DND-41 (cell line): ENCODE measurements at regions not wholly inside any gene's neighbourhood (a gene's known extent, or its start where the extent isn't known, plus 50 kb on each side); places are given as distances from the start of the nearest gene placed in this dataset.

Experiments used
- ATAC-seq: fragments of 200-7000 bp; cut with Tn5 transposase; 3 replicates; pipeline ENCODE4 v1.9.1; 2021; ENCODE audit warnings: low read depth; ENCODE audit not compliant: insufficient read depth
- DNase-seq: peaks from one replicate; pipeline ENCODE4 v3.0.0-alpha.2; 2020
- H2AFZ ChIP-seq: 2 replicates; pipeline ENCODE4 v1.6.0; 2012; ENCODE audit warnings: low read depth, low read length
- H3K27ac ChIP-seq: 2 replicates; pipeline ENCODE4 v1.5.1; 2012; ENCODE audit warnings: low read length, inconsistent platforms
- H3K27me3 ChIP-seq: fragments of 200-600 bp; sonication (generic); 2 replicates; pipeline ENCODE4 v1.6.0; 2012; ENCODE audit warnings: low read length, mild to moderate bottlenecking, inconsistent platforms; ENCODE audit not compliant: insufficient read depth, poor library complexity
- H3K36me3 ChIP-seq: 2 replicates; pipeline ENCODE4 v1.5.1; 2012; ENCODE audit warnings: low read length, inconsistent platforms; ENCODE audit not compliant: insufficient read depth
- H3K4me1 ChIP-seq: 2 replicates; pipeline ENCODE4 v1.5.1; 2012; ENCODE audit warnings: mild to moderate bottlenecking, low read length; ENCODE audit not compliant: insufficient read depth
- H3K4me2 ChIP-seq: 2 replicates; pipeline ENCODE4 v1.6.0; 2012; ENCODE audit warnings: mild to moderate bottlenecking, moderate library complexity, low read length, inconsistent platforms; ENCODE audit not compliant: insufficient read depth
- H3K4me3 ChIP-seq, 2 experiments: fragments of 200-600 bp in 1 of 2; shearing (Covaris generic) in 1 of 2; 2 replicates each; pipeline ENCODE4 v1.5.1; 2012 to 2016; ENCODE audit warnings: inconsistent platforms in 2 of 2, low read length in 2 of 2, mild to moderate bottlenecking in 2 of 2, low read depth in 1 of 2, moderate library complexity in 1 of 2
- H3K79me2 ChIP-seq: 2 replicates; pipeline ENCODE4 v1.6.0; 2012; ENCODE audit warnings: low read length, inconsistent platforms; ENCODE audit not compliant: insufficient read depth
- H3K9ac ChIP-seq: 2 replicates; pipeline ENCODE4 v1.6.0; 2012; ENCODE audit warnings: low read depth, mild to moderate bottlenecking, inconsistent platforms, low read length, moderate library complexity
- H3K9me3 ChIP-seq: 2 replicates; pipeline ENCODE4 v1.5.1; 2012; ENCODE audit warnings: low read length, moderate library complexity, mild to moderate bottlenecking, inconsistent platforms; ENCODE audit not compliant: insufficient read depth, severe bottlenecking
- H4K20me1 ChIP-seq: 2 replicates; pipeline ENCODE4 v1.6.0; 2012; ENCODE audit warnings: low read length; ENCODE audit not compliant: insufficient read depth
- CTCF ChIP-seq: IDR thresholded peaks from 2 replicates; pipeline ENCODE4 v1.5.1; 2012; ENCODE audit warnings: borderline replicate concordance, low read length, moderate library complexity, mild to moderate bottlenecking; ENCODE audit not compliant: poor library complexity, severe bottlenecking; ENCODE audit errors: extremely low read depth
- EZH2 ChIP-seq: IDR thresholded peaks from 3 replicates; pipeline ENCODE4 v1.6.1; 2012; ENCODE audit warnings: borderline replicate concordance, low read depth, mild to moderate bottlenecking, moderate library complexity, low read length, inconsistent platforms; ENCODE audit not compliant: severe bottlenecking

DNA sequence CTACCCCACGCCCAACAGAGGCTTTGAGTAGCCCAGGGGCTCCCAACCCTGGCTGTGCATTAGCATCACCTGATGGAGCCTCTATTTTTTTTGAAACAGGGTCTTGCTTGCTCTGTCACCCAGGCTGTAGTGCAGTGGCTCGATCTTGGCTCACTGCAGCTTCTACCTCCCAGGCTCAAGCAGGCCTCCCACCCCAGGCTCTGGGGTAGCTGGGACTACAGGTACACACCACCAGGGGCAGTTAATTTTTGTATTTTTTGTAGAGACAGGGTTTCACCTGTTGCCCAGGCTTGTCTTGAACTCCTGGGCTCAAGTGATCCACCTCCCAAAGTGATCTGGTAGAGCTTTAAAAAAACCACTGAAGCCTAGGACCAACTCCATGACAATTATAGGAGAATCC is 394.8 kb upstream of the ATP5MC3 start:
- Histone ChIP-seq H3K9ac (no peak overlapping the region), H3K79me2 (no peaks in the 10 kb centered on the region), H3K36me3 (no peaks in the 10 kb centered on the region), H3K27me3 (no peaks in the 10 kb centered on the region), H3K4me2 (peak overlapping the region; percentile 50), H4K20me1 (no peaks in the 10 kb centered on the region), H3K27ac (0 out of 2 replicates have a peak overlapping the region, but pooled peaks have one; percentile 39), H3K4me1 (peaks cover 25% of the 10 kb centered on the region), H3K9me3 (no peaks in the 10 kb centered on the region), H3K4me3 (0 out of 4 replicates have a peak overlapping the region, but pooled peaks of 1 of the 2 experiments have one; percentile 1), H2AFZ (no peak overlapping the region)
- TF ChIP-seq EZH2 (no peak), CTCF (no peak)
- DNase-seq (peak; percentile 4), ATAC-seq (no peak)

GRCh38 chr2:175575346-175576258 is 394.1 kb upstream of the ATP5MC3 start:
- Histone ChIP-seq H3K4me3 (peak overlapping the region in 1 of 2 experiments; percentile 1; a peak in 1 of 4 replicates), H3K27me3 (no peaks in the 10 kb centered on the region), H3K4me2 (peak overlapping the region; percentile 50), H2AFZ (no peak overlapping the region), H3K36me3 (no peaks in the 10 kb centered on the region), H4K20me1 (no peaks in the 10 kb centered on the region), H3K79me2 (no peaks in the 10 kb centered on the region), H3K9me3 (no peaks in the 10 kb centered on the region), H3K4me1 (peaks cover 25% of the 10 kb centered on the region), H3K9ac (no peak overlapping the region), H3K27ac (no peak overlapping the region)
- DNase-seq (peak; percentile 39), ATAC-seq (peak; percentile 83)
- no peak for TF ChIP-seq CTCF
- TF ChIP-seq EZH2, result no peak

DNA sequence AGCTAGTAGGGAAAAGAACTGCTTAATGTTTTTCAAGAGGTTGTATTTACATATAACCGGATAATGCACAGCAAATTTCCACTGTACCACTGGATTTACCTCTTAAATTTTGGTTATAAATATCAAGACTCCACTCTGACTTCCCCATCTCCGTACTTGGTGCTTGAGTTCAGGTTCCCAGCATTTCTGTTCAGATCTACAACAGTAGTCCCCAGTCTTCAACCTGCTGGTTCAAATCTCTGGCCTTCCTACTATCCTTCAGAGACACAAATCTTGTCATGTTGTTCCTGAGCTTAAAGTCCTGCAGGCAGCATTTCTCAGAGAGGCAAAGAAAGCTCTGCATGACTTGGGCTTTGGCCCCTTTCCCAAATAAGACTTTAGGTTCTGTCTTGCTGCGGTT is 392.6 kb upstream of the ATP5MC3 start:
- no peak overlapping the region for H3K27ac ChIP-seq
- H3K4me1 ChIP-seq, result peaks cover 25% of the 10 kb centered on the region
- no peaks in the 10 kb centered on the region for H4K20me1 ChIP-seq
- no peak for DNase-seq
- no peak overlapping the region for H2AFZ ChIP-seq
- no peak for ATAC-seq
- H3K36me3 ChIP-seq, result no peaks in the 10 kb centered on the region
- H3K79me2 ChIP-seq, result no peaks in the 10 kb centered on the region
- H3K9ac ChIP-seq, result no peak overlapping the region
- TF ChIP-seq CTCF (no peak), EZH2 (no peak)
- no peaks in the 10 kb centered on the region for H3K27me3 ChIP-seq
- H3K4me2 ChIP-seq, result no peak overlapping the region
- H3K4me3 ChIP-seq, result no peak overlapping the region
- no peaks in the 10 kb centered on the region for H3K9me3 ChIP-seq
